ENCODE measurements at regions not wholly inside any gene's neighbourhood (a gene's known extent, or its start where the extent isn't known, plus 50 kb on each side); places are given as distances from the start of the nearest gene placed in this dataset.

- TF ChIP-seq POLR2A (IDR thresholded peaks at IDR 0.05; ENCODE audit: low read depth, low read length) (no peak), TAF1 (IDR thresholded peaks at IDR 0.05; ENCODE audit: low read depth, low read length) (no peak), POLR2AphosphoS5 (IDR thresholded peaks at IDR 0.05; ENCODE audit: low read depth, low read length) (no peak), SPI1 (IDR thresholded peaks at IDR 0.05; ENCODE audit: low read depth, low read length) (no peak), POU2F2 (IDR thresholded peaks at IDR 0.05; ENCODE audit: low read depth, low read length) (no peak)
Observed at GRCh38 chr22:17284466-17284865, 65.2 kb upstream of the ADA2 start.
